Neural progenitor cell (in vitro differentiated cells): ENCODE measurements at regions not wholly inside any gene's neighbourhood (a gene's known extent, or its start where the extent isn't known, plus 50 kb on each side); places are given as distances from the start of the nearest gene placed in this dataset.

Source experiments
- CTCF ChIP-seq: fragments of 200-600 bp; sonication (generic); IDR thresholded peaks from 2 replicates; pipeline ENCODE4 v1.5.1; 2017; ENCODE audit warnings: antibody characterized with exemption, mild to moderate bottlenecking
- EZH2phosphoT487 ChIP-seq: fragments of 200-600 bp; sonication (generic); IDR thresholded peaks from 2 replicates; pipeline ENCODE4 v1.6.1; 2017; ENCODE audit warnings: antibody characterized with exemption

GRCh38 chr4:37066159-37066558 lies 178.4 kb upstream of the NWD2 start:
- TF ChIP-seq CTCF (no peak), EZH2phosphoT487 (no peak)
